ENCODE measurements at regions not wholly inside any gene's neighbourhood (a gene's known extent, or its start where the extent isn't known, plus 50 kb on each side); places are given as distances from the start of the nearest gene placed in this dataset.
"Not testable (repeated sequence)": the region's sequence is repeated elsewhere in the genome, so short reads cannot be mapped to it uniquely, and the experiment has no call there.

GRCh38 chr6:56904068-56904467 is 50.8 kb upstream of the BEND6 start:
- no peak for DNase-seq (ENCODE audit: low read depth in 2 of 2)

- DNase-seq (ENCODE audit: low read depth in 2 of 2) = no peak
Observed at GRCh38 chr6:56902641-56903464, 52.1 kb upstream of the BEND6 start.

- no peak for DNase-seq (ENCODE audit: low read depth in 2 of 2)
Observed at GRCh38 chr6:56900784-56901183, 54.1 kb upstream of the BEND6 start.

- DNase-seq (ENCODE audit: low read depth in 2 of 2) = no peak
Observed at GRCh38 chr6:56899753-56900152, 55.2 kb upstream of the BEND6 start.

GRCh38 chr6:56899311-56899710 is 55.6 kb upstream of the BEND6 start:
- no peak for DNase-seq (ENCODE audit: low read depth in 2 of 2)

- no peak for DNase-seq (ENCODE audit: low read depth in 2 of 2)
Observed at GRCh38 chr6:56897789-56898529, 56.9 kb upstream of the BEND6 start.

GRCh38 chr6:56891754-56892153 is 63.2 kb upstream of the BEND6 start:
- DNase-seq (ENCODE audit: low read depth in 2 of 2) = no peak

- no peak for DNase-seq (ENCODE audit: low read depth in 2 of 2)
Observed at GRCh38 chr6:56890683-56891429, 64.1 kb upstream of the BEND6 start.

- no peak for DNase-seq (ENCODE audit: low read depth in 2 of 2)
Observed at GRCh38 chr6:56890066-56890465, 64.8 kb upstream of the BEND6 start.

- no peak for DNase-seq (ENCODE audit: low read depth in 2 of 2)
Observed at GRCh38 chr6:56889492-56889891, 65.4 kb upstream of the BEND6 start.

GRCh38 chr6:56888687-56889086 is 66.2 kb upstream of the BEND6 start:
- no peak for DNase-seq (ENCODE audit: low read depth in 2 of 2)

- no peak for DNase-seq (ENCODE audit: low read depth in 2 of 2)
Observed at GRCh38 chr6:56887086-56887485, 67.8 kb upstream of the BEND6 start.

GRCh38 chr6:56877922-56878321 is 77.0 kb upstream of the BEND6 start:
- no peak for DNase-seq (ENCODE audit: low read depth in 2 of 2)

GRCh38 chr6:56875961-56876360 is 78.9 kb upstream of the BEND6 start:
- no peak for DNase-seq (ENCODE audit: low read depth in 2 of 2)

- DNase-seq (ENCODE audit: low read depth in 2 of 2) = no peak
Observed at GRCh38 chr6:56875523-56875922, 79.4 kb upstream of the BEND6 start.

- DNase-seq (ENCODE audit: low read depth in 2 of 2) = no peak
Observed at GRCh38 chr6:56874328-56874727, 80.6 kb upstream of the BEND6 start.

GRCh38 chr6:56870053-56870452 is 84.9 kb upstream of the BEND6 start:
- DNase-seq (ENCODE audit: low read depth in 2 of 2) = not testable (repeated sequence)

GRCh38 chr6:56869346-56869745 is 85.6 kb upstream of the BEND6 start:
- DNase-seq (ENCODE audit: low read depth in 2 of 2) = no peak

GRCh38 chr6:56868687-56869086 is 86.2 kb upstream of the BEND6 start:
- DNase-seq (ENCODE audit: low read depth in 2 of 2) = no peak

GRCh38 chr6:56866917-56867522 is 87.9 kb upstream of the BEND6 start:
- no peak for DNase-seq (ENCODE audit: low read depth in 2 of 2)

GRCh38 chr6:56865081-56865875 is 89.6 kb upstream of the BEND6 start:
- DNase-seq (ENCODE audit: low read depth in 2 of 2) = no peak

Data from stimulated activated CD4-positive, alpha-beta T cell treated with anti-CD3 and anti-CD28 coated beads, Interleukin-12 subunit alpha, Interleukin-12 subunit beta, amount 100 ng/mL, for 24 hours (primary cell).